Stomach (tissue), 4 donors: ENCODE measurements at regions not wholly inside any gene's neighbourhood (a gene's known extent, or its start where the extent isn't known, plus 50 kb on each side); places are given as distances from the start of the nearest gene placed in this dataset.

Source experiments
- POLR2A ChIP-seq, 4 donors: fragments of 450-650 bp; IDR thresholded peaks; one replicate each; pipeline ENCODE4 v1.6.1; 2016; ENCODE audit warnings: antibody characterized with exemption in 4 of 4, control low read depth in 2 of 4, mild to moderate bottlenecking in 1 of 4, moderate library complexity in 1 of 4
- POLR2AphosphoS5 ChIP-seq, 3 donors: sonication (generic); formaldehyde crosslinking; IDR thresholded peaks; one replicate each; pipeline ENCODE4 v1.6.1; 2016; ENCODE audit warnings: antibody characterized with exemption in 3 of 3
- TF ChIP-seq, protein P1 (sequence below), 7 experiments: fragments of 450-650 bp in 4 of 7; fragments of 200-600 bp in 3 of 7; sonication (generic) in 3 of 7; IDR thresholded peaks; one replicate each; pipeline ENCODE4 v1.5.1; 2016 to 2019; ENCODE audit warnings: antibody characterized with exemption in 7 of 7, control low read depth in 2 of 7, mild to moderate bottlenecking in 1 of 7

GRCh38 chr1:189463166-189463565 is 1014.5 kb downstream of the BRINP3 start:
- TF ChIP-seq, protein P1, sequence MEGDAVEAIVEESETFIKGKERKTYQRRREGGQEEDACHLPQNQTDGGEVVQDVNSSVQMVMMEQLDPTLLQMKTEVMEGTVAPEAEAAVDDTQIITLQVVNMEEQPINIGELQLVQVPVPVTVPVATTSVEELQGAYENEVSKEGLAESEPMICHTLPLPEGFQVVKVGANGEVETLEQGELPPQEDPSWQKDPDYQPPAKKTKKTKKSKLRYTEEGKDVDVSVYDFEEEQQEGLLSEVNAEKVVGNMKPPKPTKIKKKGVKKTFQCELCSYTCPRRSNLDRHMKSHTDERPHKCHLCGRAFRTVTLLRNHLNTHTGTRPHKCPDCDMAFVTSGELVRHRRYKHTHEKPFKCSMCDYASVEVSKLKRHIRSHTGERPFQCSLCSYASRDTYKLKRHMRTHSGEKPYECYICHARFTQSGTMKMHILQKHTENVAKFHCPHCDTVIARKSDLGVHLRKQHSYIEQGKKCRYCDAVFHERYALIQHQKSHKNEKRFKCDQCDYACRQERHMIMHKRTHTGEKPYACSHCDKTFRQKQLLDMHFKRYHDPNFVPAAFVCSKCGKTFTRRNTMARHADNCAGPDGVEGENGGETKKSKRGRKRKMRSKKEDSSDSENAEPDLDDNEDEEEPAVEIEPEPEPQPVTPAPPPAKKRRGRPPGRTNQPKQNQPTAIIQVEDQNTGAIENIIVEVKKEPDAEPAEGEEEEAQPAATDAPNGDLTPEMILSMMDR (IDR thresholded peaks at IDR 0.05): no peak
- TF ChIP-seq POLR2A (IDR thresholded peaks at IDR 0.05): no peak
- no peak for TF ChIP-seq POLR2AphosphoS5 (IDR thresholded peaks at IDR 0.05)
